ENCODE measurements at regions not wholly inside any gene's neighbourhood (a gene's known extent, or its start where the extent isn't known, plus 50 kb on each side); places are given as distances from the start of the nearest gene placed in this dataset.

DNA sequence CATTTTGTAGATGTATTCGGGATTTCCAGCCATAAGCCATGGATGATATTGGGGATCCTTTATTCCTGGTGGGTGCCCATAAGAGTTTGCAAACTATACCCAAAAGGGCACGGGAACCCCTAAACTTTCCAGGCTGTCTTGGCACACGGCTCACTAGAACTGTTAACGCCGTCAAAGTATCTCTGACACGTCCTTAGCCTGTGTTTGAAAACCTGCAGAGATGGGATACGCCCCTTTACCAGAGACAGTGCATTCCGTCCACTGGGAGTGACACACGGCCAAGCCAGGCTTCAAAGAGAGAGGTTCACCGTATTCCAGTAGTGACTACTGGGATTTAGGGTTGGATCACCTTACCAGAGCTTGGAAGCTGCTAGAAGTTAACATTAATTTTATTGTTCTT, 95.0 kb downstream of the THBS2 start:
- TF ChIP-seq, protein P1, sequence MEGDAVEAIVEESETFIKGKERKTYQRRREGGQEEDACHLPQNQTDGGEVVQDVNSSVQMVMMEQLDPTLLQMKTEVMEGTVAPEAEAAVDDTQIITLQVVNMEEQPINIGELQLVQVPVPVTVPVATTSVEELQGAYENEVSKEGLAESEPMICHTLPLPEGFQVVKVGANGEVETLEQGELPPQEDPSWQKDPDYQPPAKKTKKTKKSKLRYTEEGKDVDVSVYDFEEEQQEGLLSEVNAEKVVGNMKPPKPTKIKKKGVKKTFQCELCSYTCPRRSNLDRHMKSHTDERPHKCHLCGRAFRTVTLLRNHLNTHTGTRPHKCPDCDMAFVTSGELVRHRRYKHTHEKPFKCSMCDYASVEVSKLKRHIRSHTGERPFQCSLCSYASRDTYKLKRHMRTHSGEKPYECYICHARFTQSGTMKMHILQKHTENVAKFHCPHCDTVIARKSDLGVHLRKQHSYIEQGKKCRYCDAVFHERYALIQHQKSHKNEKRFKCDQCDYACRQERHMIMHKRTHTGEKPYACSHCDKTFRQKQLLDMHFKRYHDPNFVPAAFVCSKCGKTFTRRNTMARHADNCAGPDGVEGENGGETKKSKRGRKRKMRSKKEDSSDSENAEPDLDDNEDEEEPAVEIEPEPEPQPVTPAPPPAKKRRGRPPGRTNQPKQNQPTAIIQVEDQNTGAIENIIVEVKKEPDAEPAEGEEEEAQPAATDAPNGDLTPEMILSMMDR (IDR thresholded peaks at IDR 0.05) = no peak
- no peak for TF ChIP-seq POLR2A (IDR thresholded peaks at IDR 0.05)

All from heart left ventricle (tissue), 13 donors.